ENCODE measurements at regions not wholly inside any gene's neighbourhood (a gene's known extent, or its start where the extent isn't known, plus 50 kb on each side); places are given as distances from the start of the nearest gene placed in this dataset.

GRCh38 chr5:152058267-152058666 lies 133.6 kb upstream of the GLRA1 start:
- no peak overlapping the region for H3K9ac ChIP-seq (replicated peaks; ENCODE audit: extremely low read depth, insufficient read depth, low read length)
- TF ChIP-seq CTCF (IDR thresholded peaks at IDR 0.05; ENCODE audit: extremely low read depth in 1 of 2, insufficient read depth in 1 of 2, low read depth in 1 of 2, low read length in 2 of 2) = no peak
- no peak for TF ChIP-seq POLR2A (IDR thresholded peaks at IDR 0.05; ENCODE audit: low read depth, low read length)
- TF ChIP-seq JUN (IDR thresholded peaks at IDR 0.05; ENCODE audit: borderline replicate concordance, insufficient read depth, insufficient read length, low read depth) = no peak
- TF ChIP-seq EZH2 (IDR thresholded peaks at IDR 0.05; ENCODE audit: borderline replicate concordance, low read depth, low read length, severe bottlenecking) = no peak
- TF ChIP-seq MAX (IDR thresholded peaks at IDR 0.05; ENCODE audit: insufficient read depth, insufficient read length) = no peak
- TF ChIP-seq GATA2 (IDR thresholded peaks at IDR 0.05; ENCODE audit: insufficient read depth, insufficient read length, low read depth, low read length) = no peak
- no peak for TF ChIP-seq MYC (IDR thresholded peaks at IDR 0.05; ENCODE audit: low read depth, low read length)
- BruUV-seq (replicated peaks) = no TSS peak
- no peaks in the 10 kb centered on the region for H4K20me1 ChIP-seq (replicated peaks; ENCODE audit: control insufficient read depth, extremely low read depth, insufficient read depth, low read length)
- no peak overlapping the region for H2AFZ ChIP-seq (ENCODE audit: low read depth, low read length)
- ChIA-PET POLR2A (no interaction called here), CTCF (no interaction called here)
- no peak overlapping the region for H3K4me3 ChIP-seq (replicated peaks in 1 of 3; ENCODE audit: insufficient read depth in 1 of 3, low read depth in 1 of 3, low read length in 3 of 3)
- H3K36me3 ChIP-seq (ENCODE audit: control insufficient read depth in 2 of 2, extremely low read depth in 1 of 2, insufficient read depth in 2 of 2, low read length in 2 of 2) = no peaks in the 10 kb centered on the region
- H3K9me3 ChIP-seq (replicated peaks; ENCODE audit: control insufficient read depth, insufficient read depth, low read length) = no peaks in the 10 kb centered on the region
- no peaks in the 10 kb centered on the region for H3K4me1 ChIP-seq (ENCODE audit: control insufficient read depth, extremely low read depth, insufficient read depth, low read length)
- H3K79me2 ChIP-seq (ENCODE audit: control insufficient read depth, insufficient read depth, low read length) = no peaks in the 10 kb centered on the region
- intact Hi-C loops (cut with micrococcal nuclease) = no loop called here
- no peaks in the 10 kb centered on the region for H3K27me3 ChIP-seq (ENCODE audit: control insufficient read depth in 2 of 2, insufficient read depth in 2 of 2, low read length in 2 of 2)
- no peak overlapping the region for H3K4me2 ChIP-seq (ENCODE audit: insufficient read depth, low read length)
- DNase-seq (ENCODE audit: low read depth, low spot score) (no peak), FAIRE-seq (no peak)
- dilution Hi-C loops (cut with MboI; ENCODE audit: extremely low pct_ligation_motif_present, low sequenced_read_pairs) = no loop called here
- H3K27ac ChIP-seq (ENCODE audit: insufficient read depth, low read depth, low read length) = no peak overlapping the region
- no peaks in the 10 kb centered on the region for H3K9me1 ChIP-seq (replicated peaks; ENCODE audit: control insufficient read depth, extremely low read depth, insufficient read depth, low read length)

GRCh38 chr5:152056931-152057330 lies 132.3 kb upstream of the GLRA1 start:
- H3K4me1 ChIP-seq (ENCODE audit: control insufficient read depth, extremely low read depth, insufficient read depth, low read length) = no peaks in the 10 kb centered on the region
- FAIRE-seq (no peak), DNase-seq (ENCODE audit: low read depth, low spot score) (no peak)
- H3K4me3 ChIP-seq (replicated peaks in 1 of 3; ENCODE audit: insufficient read depth in 1 of 3, low read depth in 1 of 3, low read length in 3 of 3) = no peak overlapping the region
- H2AFZ ChIP-seq (ENCODE audit: low read depth, low read length) = no peak overlapping the region
- BruUV-seq (replicated peaks) = no TSS peak
- POLR2A ChIA-PET = no interaction called here
- no peak for TF ChIP-seq EZH2 (IDR thresholded peaks at IDR 0.05; ENCODE audit: borderline replicate concordance, low read depth, low read length, severe bottlenecking)
- TF ChIP-seq MYC (IDR thresholded peaks at IDR 0.05; ENCODE audit: low read depth, low read length) = no peak
- no peak for TF ChIP-seq FOS (IDR thresholded peaks at IDR 0.05; ENCODE audit: borderline replicate concordance, insufficient read depth, low read length)
- TF ChIP-seq CTCF (IDR thresholded peaks at IDR 0.05; ENCODE audit: extremely low read depth in 1 of 2, insufficient read depth in 1 of 2, low read depth in 1 of 2, low read length in 2 of 2) = no peak
- no peak for TF ChIP-seq JUN (IDR thresholded peaks at IDR 0.05; ENCODE audit: borderline replicate concordance, insufficient read depth, insufficient read length, low read depth)
- no peak for TF ChIP-seq POLR2AphosphoS5 (IDR thresholded peaks at IDR 0.05; ENCODE audit: insufficient read depth, low read depth, low read length)
- TF ChIP-seq MAX (IDR thresholded peaks at IDR 0.05; ENCODE audit: insufficient read depth, insufficient read length) = no peak
- TF ChIP-seq GATA2 (IDR thresholded peaks at IDR 0.05; ENCODE audit: insufficient read depth, insufficient read length, low read depth, low read length) = no peak
- no peak for TF ChIP-seq POLR2A (IDR thresholded peaks at IDR 0.05; ENCODE audit: low read depth, low read length)
- no peaks in the 10 kb centered on the region for H3K27me3 ChIP-seq (ENCODE audit: control insufficient read depth in 2 of 2, insufficient read depth in 2 of 2, low read length in 2 of 2)
- no peaks in the 10 kb centered on the region for H4K20me1 ChIP-seq (replicated peaks; ENCODE audit: control insufficient read depth, extremely low read depth, insufficient read depth, low read length)
- no peak overlapping the region for H3K4me2 ChIP-seq (ENCODE audit: insufficient read depth, low read length)
- no peaks in the 10 kb centered on the region for H3K9me1 ChIP-seq (replicated peaks; ENCODE audit: control insufficient read depth, extremely low read depth, insufficient read depth, low read length)
- H3K9ac ChIP-seq (replicated peaks; ENCODE audit: extremely low read depth, insufficient read depth, low read length) = no peak overlapping the region
- no peaks in the 10 kb centered on the region for H3K36me3 ChIP-seq (ENCODE audit: control insufficient read depth in 2 of 2, extremely low read depth in 1 of 2, insufficient read depth in 2 of 2, low read length in 2 of 2)
- CTCF ChIA-PET = no interaction called here
- no peaks in the 10 kb centered on the region for H3K79me2 ChIP-seq (ENCODE audit: control insufficient read depth, insufficient read depth, low read length)
- intact Hi-C loops (cut with micrococcal nuclease) (no loop called here), dilution Hi-C loops (cut with MboI; ENCODE audit: extremely low pct_ligation_motif_present, low sequenced_read_pairs) (no loop called here)
- H3K27ac ChIP-seq (ENCODE audit: insufficient read depth, low read depth, low read length) = no peak overlapping the region
- H3K9me3 ChIP-seq (replicated peaks; ENCODE audit: control insufficient read depth, insufficient read depth, low read length) = no peaks in the 10 kb centered on the region

All from endothelial cell of umbilical vein (primary cell).